C1 segment of cervical spinal cord (tissue), 14 donors: ENCODE measurements at regions not wholly inside any gene's neighbourhood (a gene's known extent, or its start where the extent isn't known, plus 50 kb on each side); places are given as distances from the start of the nearest gene placed in this dataset.

ENCODE experiments used
- DNase-seq, 14 donors: peaks; one replicate each; lab custom pipeline; 2025; lab: John Stamatoyannopoulos, UW

DNA sequence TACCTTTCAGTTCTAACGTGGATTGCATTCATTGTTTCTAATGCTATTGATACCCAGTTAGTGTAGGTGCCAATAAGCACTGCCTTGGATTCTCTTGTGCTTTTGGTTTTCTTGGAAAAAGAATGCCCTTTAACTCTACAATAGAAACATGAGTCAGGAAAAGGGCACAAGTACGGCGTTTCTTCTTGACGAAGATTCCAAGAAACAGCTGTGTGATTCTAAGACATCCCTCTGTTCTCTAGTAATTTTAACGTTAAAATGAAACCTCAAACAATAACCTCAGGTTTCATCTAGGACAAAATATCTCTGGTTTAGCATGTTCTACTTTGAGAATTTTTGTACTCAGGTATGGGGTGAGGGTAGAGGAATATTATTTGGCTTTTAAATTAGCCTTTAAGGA, 540.5 kb upstream of the ATP11B start:
- DNase-seq, result no peak

DNA sequence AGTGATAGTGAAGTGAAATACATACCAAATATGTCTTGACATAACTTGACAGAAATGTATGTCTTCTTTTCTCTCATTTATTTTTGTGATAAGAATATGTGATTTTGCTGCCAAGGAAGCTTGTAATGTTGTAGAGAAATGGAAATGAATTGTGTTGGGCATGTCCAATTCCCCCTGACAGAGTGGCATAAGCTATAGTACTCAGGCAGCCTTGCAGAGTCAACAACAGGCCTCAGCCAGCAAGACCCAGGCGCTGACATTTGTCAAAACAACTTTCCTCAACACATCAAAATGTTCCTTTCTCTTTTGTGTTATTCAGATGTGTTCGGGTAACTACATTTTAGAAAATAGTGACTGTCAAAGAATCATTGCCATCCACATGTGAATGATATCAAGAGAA, 538.1 kb upstream of the ATP11B start:
- DNase-seq, result peak in 1 of 14 donors; percentile 15

DNA sequence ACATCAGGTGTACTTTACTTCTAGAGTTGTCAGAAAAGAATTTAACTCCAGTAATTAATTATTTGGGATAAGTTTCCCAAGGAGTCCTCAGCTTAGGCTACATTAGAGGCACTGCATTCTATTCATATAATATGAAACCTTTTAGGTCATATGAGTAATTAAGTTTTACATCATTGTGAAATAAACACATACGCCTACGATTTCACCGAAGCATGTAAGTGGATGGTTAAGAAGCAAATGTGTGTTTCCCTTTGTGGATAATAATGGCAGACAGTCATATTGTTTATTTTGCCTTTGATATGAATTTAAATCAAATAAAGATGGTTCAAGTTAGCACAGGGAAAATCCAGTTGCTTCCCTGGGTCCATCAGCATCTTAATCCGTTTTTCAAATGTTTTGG, 535.9 kb upstream of the ATP11B start:
- no peak for DNase-seq

DNA sequence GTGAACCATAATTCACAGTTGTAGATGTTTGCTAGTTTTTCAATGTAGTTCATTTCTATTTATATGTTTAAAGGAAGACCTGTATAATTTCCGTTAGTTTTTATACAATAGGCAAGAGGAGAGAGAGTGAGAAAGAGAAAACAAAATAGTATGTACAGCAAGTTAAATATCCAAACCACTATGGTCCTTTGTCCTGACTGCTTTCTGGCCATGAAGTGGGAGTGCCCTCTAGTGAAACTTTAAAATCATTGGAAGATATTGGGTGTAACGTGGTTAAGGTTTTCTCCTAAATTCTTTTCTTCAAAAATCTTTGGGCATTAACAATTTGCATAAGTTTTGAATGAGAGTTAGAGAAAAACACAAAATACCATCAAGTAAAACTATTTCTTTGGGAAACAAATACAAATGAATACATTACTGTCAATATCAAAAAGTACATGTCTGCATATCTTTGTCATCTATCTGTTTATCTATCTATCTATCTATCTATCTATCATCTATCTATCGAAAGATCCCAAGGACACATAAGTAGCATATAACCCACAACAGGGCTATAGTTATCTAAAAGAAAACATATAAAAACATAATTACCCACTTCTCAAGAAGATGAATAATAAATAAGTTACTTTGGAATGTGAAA, 534.6 kb upstream of the ATP11B start:
- DNase-seq, result no peak

DNA sequence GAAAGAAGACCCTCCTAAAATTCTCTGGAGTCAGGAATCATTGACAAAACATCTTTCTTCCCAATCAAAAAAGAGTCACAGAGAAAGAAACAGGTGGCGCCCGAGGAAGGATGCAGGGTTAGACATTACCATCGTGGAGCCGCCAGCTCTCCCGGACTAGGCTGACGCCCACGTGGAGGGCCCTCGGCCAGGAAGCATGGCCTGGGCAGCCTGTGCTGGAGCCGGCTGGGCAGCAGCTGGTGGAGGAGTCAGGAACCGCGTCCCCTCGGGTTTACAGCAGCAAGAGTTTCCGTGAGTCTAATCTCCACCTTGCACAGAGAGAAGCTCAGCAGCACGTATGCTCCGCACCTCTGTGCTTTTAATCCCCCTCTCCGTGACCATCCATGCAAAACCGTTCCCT, 533.7 kb upstream of the ATP11B start:
- peak in 10 of 14 donors; percentile 26 to 66 (median 43) for DNase-seq

DNA sequence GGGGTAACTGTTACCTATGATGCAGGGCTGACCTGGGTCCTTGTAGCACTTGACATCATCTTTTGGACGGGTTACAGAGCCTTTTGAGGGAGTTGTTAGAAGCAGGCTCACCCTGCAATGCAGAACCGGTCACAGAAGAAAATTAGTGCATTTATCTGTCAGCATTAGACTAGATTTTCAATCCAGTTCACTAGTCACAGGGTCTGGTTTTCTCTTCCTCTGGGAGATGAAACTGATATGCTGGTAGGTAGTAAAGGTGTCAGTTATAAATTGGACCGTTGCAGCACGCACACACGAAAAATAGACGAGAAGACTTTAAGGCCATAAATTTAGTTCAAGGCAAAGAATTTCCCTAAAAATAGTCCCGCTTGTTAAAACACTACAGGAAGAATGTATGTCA, 532.3 kb upstream of the ATP11B start:
- DNase-seq, result no peak

DNA sequence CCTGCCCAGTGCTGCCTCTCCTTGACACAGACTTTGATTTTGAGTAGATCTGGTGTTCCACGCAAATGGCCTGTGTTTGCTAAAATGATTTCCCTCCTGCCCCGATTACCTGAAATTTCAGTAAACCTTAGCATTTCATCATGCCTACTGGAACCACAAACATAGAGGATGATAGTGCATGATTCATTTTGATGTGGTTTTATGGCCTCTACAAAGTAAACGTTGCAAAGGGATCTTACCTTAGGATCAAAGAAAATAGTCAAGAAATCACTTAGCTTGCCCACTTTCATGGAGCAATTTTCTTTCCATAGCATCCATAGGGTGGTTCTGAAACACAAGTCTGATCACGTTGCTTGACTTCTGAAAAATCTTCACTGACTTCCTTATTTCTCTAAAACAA, 524.6 kb upstream of the ATP11B start:
- no peak for DNase-seq

DNA sequence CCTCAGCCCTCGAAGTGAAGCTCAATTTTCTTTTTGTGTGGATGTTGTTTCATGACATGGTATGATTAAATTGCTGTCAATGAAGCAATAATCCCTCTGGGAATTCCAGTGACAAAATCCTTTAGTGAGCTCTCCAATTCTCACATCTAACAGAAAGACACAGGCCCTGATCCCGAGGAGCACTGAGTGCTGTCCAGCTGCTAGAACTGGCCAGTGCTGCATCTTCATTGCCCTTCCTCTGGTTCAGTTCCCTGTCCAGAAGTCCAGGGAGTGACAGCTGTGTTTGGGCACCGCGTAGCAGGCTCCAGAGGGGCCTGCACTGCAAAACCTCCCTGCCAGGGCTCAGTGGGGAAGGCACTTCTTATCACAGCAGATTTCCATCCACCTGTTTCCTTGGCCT, 516.8 kb upstream of the ATP11B start:
- DNase-seq, result no peak

DNA sequence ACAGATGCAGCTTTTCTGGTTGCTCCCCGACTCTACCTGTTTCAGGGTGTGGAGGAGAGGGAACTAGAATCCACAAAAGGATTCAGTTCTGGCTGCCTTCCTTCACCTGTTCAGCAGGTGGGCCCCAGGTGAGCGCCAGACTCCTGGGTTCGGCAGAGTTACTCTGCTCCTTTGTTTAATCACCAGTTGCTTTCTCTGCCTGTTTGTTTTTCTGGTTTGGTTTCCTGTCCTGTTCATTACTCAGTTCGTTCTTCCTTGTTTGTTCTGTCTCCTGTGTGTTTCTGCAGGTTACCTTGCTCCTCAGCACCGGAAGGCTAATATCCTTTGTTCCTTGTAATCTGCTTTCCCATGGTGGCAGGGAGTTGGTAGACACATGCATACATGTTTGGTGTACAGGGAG, 508.5 kb upstream of the ATP11B start:
- DNase-seq, result no peak

DNA sequence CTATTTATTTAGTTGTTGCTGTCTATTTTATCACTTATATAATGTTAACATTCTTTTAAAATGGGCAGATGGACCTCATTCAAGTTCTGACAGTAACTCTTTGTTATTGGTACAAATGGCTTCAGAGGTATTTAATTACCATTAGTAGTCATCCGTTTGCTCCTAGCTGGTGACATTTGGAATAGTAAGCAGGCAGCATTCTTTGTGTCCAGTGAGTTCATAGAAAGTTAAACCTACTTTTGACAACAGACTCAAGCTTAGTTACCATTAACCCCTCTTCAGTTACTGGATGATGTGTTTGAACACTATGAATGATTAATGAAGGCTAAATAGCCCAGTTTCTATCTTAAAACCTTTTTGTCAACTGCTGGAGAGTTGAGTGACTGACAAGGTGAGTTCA, 500.7 kb upstream of the ATP11B start:
- DNase-seq, result no peak

DNA sequence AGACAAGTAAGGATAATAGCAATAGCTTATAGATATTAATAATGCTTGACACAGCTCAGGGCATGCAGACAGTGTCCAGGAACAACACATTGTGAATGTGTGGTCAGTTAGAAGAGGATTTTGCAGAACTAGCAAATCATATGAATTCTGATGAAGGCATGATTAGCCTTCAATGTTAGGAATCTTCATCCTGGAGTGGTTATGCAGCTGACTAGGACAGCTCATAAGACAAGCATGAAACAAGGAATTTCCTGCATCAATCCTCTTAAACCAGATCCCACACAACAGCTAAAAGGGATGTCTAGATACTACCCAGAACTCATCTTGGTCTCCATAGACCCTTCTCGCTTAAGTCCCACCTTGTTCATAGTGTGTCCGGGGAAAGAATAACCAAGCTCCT, 499.0 kb upstream of the ATP11B start:
- no peak for DNase-seq

DNA sequence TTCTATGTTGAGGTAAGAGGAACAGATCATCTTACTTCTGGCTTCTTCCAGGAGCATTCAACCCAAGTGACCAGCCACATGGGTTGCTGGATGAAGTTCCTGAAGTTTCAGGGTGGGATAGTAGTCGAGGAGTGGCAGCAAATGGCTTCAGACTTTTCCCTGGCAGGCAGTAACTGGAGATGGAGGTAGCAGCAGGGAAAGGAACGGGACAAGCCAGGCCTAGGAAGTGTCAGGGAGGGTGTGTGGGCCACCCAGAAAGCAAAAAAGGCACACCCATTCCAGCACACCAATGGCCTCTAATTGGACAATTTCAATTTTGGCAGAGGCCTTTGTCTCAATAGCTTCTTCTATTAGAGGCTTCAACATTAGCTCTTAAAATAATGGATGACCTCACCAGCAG, 498.6 kb upstream of the ATP11B start:
- DNase-seq, result no peak

DNA sequence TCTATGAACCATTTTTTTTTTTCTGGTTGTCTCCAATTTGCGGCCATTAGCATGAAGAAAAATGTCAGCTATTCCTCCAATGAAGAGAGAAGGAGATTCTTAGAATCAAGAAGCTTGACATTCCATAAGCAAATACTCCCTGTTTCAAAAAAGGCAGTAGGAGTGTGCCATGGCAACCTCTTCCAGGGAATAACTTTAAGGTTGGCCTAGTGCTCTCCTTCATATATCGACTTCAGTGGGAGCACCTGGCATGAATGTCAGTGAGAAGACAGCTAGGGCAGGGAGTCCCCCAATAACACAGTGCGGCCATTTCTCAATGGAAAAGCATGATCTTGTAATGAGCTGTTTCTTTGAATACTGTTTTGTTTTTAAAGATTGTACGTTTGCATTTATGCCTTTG, 493.0 kb upstream of the ATP11B start:
- no peak for DNase-seq

DNA sequence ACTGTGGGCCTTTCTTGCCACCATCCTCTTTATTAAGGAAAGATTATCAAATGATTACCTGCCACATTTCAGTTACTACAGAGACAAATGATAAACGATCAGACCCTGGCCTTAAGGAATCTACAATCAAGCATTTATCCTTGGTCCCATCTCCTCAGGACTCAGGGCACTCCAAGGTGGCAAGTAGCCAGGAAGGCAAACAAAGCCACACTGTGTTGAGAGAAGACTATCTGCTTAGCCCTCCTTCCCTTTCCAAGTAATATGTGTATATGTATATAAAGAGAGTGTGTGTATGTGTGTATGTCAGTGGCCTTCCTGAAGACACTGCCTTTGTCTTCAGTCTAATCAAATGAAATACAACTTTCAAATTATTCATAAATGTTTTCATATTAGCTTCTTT, 490.1 kb upstream of the ATP11B start:
- peak in 2 of 14 donors; percentile 1 to 11 for DNase-seq

DNA sequence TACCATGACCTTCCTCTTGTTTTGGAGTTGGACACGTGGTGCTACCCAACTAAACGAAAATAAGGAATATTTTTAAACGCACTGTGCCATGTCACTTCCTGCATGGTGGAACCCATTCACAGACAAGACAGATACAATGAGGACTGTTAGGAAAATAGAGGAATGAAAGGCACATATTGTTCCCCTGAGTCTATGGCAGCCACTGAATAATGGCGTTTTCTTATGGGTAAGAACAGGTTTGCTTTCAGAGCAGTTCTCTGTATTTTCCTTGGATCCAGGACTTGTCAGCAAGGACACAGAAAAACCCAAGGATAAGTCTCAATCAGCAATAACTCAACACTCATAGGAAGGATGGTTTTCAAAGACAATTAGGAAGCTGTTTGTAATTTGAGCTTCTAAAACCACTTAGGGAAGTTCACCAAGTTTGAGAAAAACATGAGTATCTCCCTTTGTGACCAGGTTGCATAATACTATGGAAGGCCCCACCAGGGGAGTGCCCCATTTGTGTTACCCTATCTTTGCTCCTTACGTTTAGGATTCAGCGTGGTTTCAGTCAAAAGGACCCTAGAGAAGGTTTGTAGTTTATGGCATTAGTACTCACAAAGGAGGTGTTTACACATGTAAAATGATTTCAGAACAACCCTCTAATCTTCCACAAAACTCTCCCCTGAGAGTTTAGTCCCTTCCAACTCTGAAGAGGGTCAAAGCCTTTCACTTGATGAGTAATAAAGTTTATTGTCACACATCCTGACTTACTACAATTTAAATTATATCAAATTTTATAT, 487.2 kb upstream of the ATP11B start:
- no peak for DNase-seq

DNA sequence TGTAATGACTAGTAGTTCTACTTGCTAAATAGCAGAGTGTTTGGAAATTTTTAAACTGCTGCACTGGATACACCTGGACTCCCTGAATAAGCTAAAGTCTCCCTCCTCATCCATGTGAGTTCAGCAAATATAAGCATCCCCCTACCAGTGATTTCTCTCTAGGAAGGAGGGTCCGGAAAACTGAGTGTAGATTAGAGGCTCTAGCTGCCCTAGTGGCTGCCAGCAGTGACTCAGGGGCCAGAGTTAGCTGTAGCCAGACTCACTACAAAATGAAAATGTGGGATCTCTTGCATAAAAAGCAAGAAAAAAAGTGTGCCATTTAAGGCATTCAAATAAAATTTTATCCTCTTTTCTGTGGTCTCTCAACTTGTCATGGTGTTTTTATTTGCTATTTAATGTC, 485.0 kb upstream of the ATP11B start:
- DNase-seq, result peak in 1 of 14 donors; percentile 11

DNA sequence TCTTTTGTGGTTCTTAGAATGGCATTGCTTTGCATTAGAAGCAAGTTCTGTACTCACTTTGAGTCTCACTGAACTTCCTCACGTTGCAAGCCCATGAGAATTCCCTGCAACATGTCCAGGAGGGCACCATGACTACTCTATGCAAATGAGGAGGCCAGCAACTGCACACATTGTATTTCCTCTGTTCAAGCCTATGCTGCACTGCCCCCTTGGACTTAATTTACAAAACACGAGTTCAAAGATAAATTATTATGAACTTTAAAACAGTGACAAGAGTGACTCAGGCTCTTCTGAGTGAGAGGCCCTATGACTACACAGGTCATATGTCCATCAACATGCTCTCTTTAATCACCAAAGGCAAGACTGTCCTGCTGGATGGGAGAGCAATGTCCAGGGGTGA, 484.2 kb upstream of the ATP11B start:
- peak in 2 of 14 donors; percentile 5 to 26 for DNase-seq

DNA sequence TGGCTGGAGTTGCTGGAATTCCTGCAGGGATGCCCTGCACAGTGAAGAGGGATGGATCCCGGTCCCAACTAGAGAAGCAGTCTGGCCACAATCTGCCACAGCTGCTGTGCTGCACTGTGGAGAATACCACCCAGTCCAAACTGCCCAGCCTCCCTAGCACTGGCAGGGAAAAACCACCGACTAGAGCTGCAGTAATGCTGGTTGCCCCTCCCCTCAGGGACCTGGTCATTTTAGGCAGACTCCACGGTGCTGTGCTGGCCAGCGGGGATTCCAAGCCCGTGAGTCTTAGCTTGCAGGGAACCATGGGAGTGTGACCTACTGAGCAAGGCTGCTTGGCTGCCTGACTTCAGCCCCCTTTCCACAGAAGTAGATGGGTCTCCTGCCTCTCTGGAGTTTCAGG, 478.0 kb upstream of the ATP11B start:
- DNase-seq, result no peak

DNA sequence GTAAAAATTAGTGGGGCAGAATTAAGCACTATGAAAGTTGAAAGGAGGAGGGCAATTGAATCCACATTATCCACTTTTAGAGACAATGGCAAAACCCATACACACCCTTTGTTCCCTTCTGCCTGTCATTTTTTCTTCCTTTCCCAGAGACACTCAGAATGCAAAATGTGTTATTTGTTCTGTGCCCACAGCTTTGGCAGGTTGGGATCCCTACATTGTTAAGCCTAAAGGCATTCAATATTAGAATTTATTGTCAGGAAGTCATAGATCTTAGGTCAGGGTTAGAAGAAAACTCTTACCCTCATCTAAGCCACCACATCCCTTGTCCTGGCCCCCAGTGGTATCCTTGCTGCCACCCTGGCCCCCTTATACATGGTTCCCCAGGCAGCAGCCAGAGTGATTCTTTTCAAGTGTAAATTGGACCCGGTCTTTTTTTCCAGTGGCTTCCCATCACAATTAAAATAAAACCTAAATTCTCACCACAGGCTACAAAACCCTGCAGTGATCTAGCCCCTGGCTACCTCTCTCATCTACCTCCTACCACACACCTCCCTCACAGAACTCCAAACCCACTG, 470.1 kb upstream of the ATP11B start:
- DNase-seq, result no peak

DNA sequence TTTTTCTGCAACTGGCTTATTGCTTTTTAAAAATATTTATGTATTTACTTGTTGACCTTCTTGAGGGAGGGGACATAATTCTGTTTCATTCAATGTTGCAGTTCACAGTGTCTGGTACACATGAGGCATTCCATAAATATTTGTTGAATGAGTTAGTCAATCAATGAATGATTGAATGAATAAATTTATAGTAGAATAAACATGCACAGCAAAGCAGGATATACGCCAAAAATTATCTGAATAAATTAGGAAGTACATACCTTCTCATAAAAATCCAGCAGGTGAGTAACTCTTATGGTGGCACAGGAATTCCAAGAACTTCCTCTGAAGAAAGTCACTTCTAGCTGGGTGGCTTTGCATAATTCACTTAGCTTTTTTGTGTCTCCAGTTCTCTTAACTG, 469.4 kb upstream of the ATP11B start:
- no peak for DNase-seq

DNA sequence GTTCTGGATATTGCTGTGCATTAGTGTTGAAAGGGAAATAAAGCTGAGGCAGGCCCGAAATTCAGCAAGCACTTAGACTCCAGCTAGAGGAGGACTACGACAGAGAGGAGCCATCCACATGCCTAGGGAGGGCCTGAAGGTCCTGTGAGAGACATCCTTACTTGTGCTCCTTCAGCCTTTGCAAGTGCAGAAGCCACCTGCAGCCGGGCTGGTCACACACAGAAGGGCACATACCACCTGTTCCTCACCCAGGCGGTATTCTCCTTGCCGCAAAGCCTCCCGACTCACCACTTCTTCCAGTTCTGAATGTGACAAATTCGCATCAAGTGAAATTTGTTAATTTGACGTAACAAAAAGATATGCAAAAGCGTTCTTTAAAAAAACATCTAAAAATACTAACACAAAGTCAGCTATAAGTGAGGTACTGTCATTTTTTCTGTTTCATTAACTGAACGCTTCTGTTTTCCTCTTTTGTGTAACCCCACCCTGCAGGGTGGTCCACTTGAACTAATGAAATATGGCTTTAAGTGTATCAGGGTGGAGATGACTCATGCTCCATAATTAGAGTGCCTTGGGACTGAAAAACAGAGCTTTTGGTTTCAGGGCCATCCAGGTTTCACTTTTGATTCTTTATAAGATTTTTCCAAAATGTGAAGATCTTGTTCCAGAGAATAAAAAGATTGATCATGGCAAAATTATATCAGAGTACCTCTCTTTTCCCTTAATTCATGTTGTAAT, 467.9 kb upstream of the ATP11B start:
- DNase-seq, result no peak

DNA sequence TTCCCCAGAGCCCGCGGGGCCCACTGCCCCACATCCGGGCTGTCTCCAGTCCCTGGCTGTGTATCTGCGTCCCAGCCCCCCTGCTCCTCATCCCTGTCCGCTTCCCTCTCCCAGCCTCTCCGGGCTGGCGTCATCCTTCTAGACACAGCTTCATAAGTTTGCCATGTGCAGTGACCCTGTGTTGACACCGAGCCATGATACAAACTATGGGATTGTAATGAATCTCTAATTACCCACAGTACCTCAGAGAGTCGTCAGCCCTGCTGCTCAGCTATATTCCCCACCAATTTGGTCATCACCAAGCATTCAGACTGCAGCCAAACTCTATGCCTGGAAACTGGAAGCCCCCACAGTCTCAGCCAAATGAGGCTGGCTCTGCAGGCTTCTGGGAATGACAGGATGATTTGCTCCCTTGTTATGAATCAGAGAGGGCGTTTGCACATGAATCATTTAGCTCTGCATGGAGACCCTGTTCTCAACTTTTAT, 466.1 kb upstream of the ATP11B start:
- DNase-seq, result peak in 1 of 14 donors; percentile 28
